GM19395 (cell line): ENCODE measurements at regions not wholly inside any gene's neighbourhood (a gene's known extent, or its start where the extent isn't known, plus 50 kb on each side); places are given as distances from the start of the nearest gene placed in this dataset.

Source experiments
- ATAC-seq: cut with Tn5 transposase; IDR thresholded peaks from one replicate; pipeline ENCODE4 v1.9.1; 2021; ENCODE audit warnings: mild to moderate bottlenecking, moderate library complexity; ENCODE audit not compliant: unreplicated experiment

GRCh38 chr2:138175066-138175465, 210.8 kb downstream of the HNMT start:
- ATAC-seq, result no peak

- no peak for ATAC-seq
These were observed 212.7 kb downstream of the HNMT start for GRCh38 chr2:138176862-138177439.

GRCh38 chr2:138177693-138178092, 213.4 kb downstream of the HNMT start:
- no peak for ATAC-seq

GRCh38 chr2:138180692-138181386, 216.6 kb downstream of the HNMT start:
- no peak for ATAC-seq

GRCh38 chr2:138182250-138182936, 218.1 kb downstream of the HNMT start:
- ATAC-seq, result no peak

- no peak for ATAC-seq
These were observed 218.7 kb downstream of the HNMT start for GRCh38 chr2:138182937-138183312.

- ATAC-seq, result no peak
These were observed 219.4 kb downstream of the HNMT start for GRCh38 chr2:138183705-138184104.

- no peak for ATAC-seq
These were observed 220.2 kb downstream of the HNMT start for GRCh38 chr2:138184428-138184827.

GRCh38 chr2:138185827-138186226, 221.6 kb downstream of the HNMT start:
- no peak for ATAC-seq

GRCh38 chr2:138187221-138187620, 222.9 kb downstream of the HNMT start:
- no peak for ATAC-seq

GRCh38 chr2:138190999-138191398, 226.7 kb downstream of the HNMT start:
- ATAC-seq, result no peak

GRCh38 chr2:138193416-138194213, 229.3 kb downstream of the HNMT start:
- no peak for ATAC-seq

GRCh38 chr2:138201286-138201685, 237.0 kb downstream of the HNMT start:
- no peak for ATAC-seq

GRCh38 chr2:138202762-138203161, 238.5 kb downstream of the HNMT start:
- ATAC-seq, result no peak

- ATAC-seq, result no peak
These were observed 241.0 kb downstream of the HNMT start for GRCh38 chr2:138205281-138205680.

GRCh38 chr2:138207074-138207930, 243.0 kb downstream of the HNMT start:
- ATAC-seq, result no peak

GRCh38 chr2:138209009-138209408, 244.7 kb downstream of the HNMT start:
- ATAC-seq, result no peak

GRCh38 chr2:138210487-138210886, 246.2 kb downstream of the HNMT start:
- no peak for ATAC-seq

GRCh38 chr2:138212434-138212833, 248.2 kb downstream of the HNMT start:
- ATAC-seq, result no peak

- ATAC-seq, result peak; percentile 80
These were observed 248.8 kb downstream of the HNMT start for GRCh38 chr2:138213084-138213483.

- no peak for ATAC-seq
These were observed 249.4 kb downstream of the HNMT start for GRCh38 chr2:138213624-138214023.
